LoVo (cell line): ENCODE measurements at regions not wholly inside any gene's neighbourhood (a gene's known extent, or its start where the extent isn't known, plus 50 kb on each side); places are given as distances from the start of the nearest gene placed in this dataset.

Source experiments
- DNase-seq: peaks from one replicate; pipeline ENCODE4 v3.0.0-alpha.2; 2016; ENCODE audit warnings: low spot score

- no peak for DNase-seq
Measured at GRCh38 chr3:74564560-74564959, 49.9 kb downstream of the CNTN3 start.

- no peak for DNase-seq
Measured at GRCh38 chr3:74562558-74563269, 51.7 kb downstream of the CNTN3 start.

- no peak for DNase-seq
Measured at GRCh38 chr3:74561881-74562280, 52.6 kb downstream of the CNTN3 start.

- no peak for DNase-seq
Measured at GRCh38 chr3:74559261-74559660, 55.2 kb downstream of the CNTN3 start.

GRCh38 chr3:74550686-74551085 is 63.8 kb downstream of the CNTN3 start:
- DNase-seq = no peak

GRCh38 chr3:74546426-74546825 is 68.0 kb downstream of the CNTN3 start:
- no peak for DNase-seq

- DNase-seq = no peak
Measured at GRCh38 chr3:74542441-74542840, 72.0 kb downstream of the CNTN3 start.

GRCh38 chr3:74539876-74540275 is 74.6 kb downstream of the CNTN3 start:
- no peak for DNase-seq

- DNase-seq = no peak
Measured at GRCh38 chr3:74538669-74539068, 75.8 kb downstream of the CNTN3 start.

- no peak for DNase-seq
Measured at GRCh38 chr3:74537857-74538256, 76.6 kb downstream of the CNTN3 start.

- no peak for DNase-seq
Measured at GRCh38 chr3:74537164-74537563, 77.3 kb downstream of the CNTN3 start.

GRCh38 chr3:74535281-74535680 is 79.2 kb downstream of the CNTN3 start:
- DNase-seq = no peak

GRCh38 chr3:74534611-74535010 is 79.8 kb downstream of the CNTN3 start:
- DNase-seq = no peak

GRCh38 chr3:74532446-74532845 is 82.0 kb downstream of the CNTN3 start:
- DNase-seq = no peak

- no peak for DNase-seq
Measured at GRCh38 chr3:74531491-74531890, 83.0 kb downstream of the CNTN3 start.

- no peak for DNase-seq
Measured at GRCh38 chr3:74529145-74529544, 85.3 kb downstream of the CNTN3 start.

- DNase-seq = no peak
Measured at GRCh38 chr3:74527566-74527965, 86.9 kb downstream of the CNTN3 start.

GRCh38 chr3:74523811-74524210 is 90.6 kb downstream of the CNTN3 start:
- no peak for DNase-seq

- no peak for DNase-seq
Measured at GRCh38 chr3:74520895-74521294, 93.6 kb downstream of the CNTN3 start.

GRCh38 chr3:74518610-74519009 is 95.8 kb downstream of the CNTN3 start:
- no peak for DNase-seq

GRCh38 chr3:74516019-74516418 is 98.4 kb downstream of the CNTN3 start:
- no peak for DNase-seq

- no peak for DNase-seq
Measured at GRCh38 chr3:74515451-74515850, 99.0 kb downstream of the CNTN3 start.

- DNase-seq = no peak
Measured at GRCh38 chr3:74511078-74511477, 103.4 kb downstream of the CNTN3 start.

GRCh38 chr3:74510261-74510818 is 104.1 kb downstream of the CNTN3 start:
- no peak for DNase-seq
